NCI-H226 (cell line): ENCODE measurements at regions not wholly inside any gene's neighbourhood (a gene's known extent, or its start where the extent isn't known, plus 50 kb on each side); places are given as distances from the start of the nearest gene placed in this dataset.

Experiments used
- DNase-seq: peaks from one replicate; pipeline ENCODE4 v3.0.0-alpha.2; 2015

GRCh38 chr9:88326936-88327335 lies 61.3 kb upstream of the SPIN1 start:
- DNase-seq: no peak

GRCh38 chr9:88326015-88326414 lies 62.2 kb upstream of the SPIN1 start:
- no peak for DNase-seq

GRCh38 chr9:88322906-88323566 lies 65.2 kb upstream of the SPIN1 start:
- no peak for DNase-seq

- no peak for DNase-seq
Observed at GRCh38 chr9:88321764-88322163, 66.5 kb upstream of the SPIN1 start.

GRCh38 chr9:88320748-88321415 lies 67.4 kb upstream of the SPIN1 start:
- no peak for DNase-seq

- DNase-seq: no peak
Observed at GRCh38 chr9:88319936-88320747, 68.1 kb upstream of the SPIN1 start.

- no peak for DNase-seq
Observed at GRCh38 chr9:88313364-88314220, 74.7 kb upstream of the SPIN1 start.

GRCh38 chr9:88312517-88313103 lies 75.6 kb upstream of the SPIN1 start:
- DNase-seq: no peak

GRCh38 chr9:88312045-88312444 lies 76.2 kb upstream of the SPIN1 start:
- no peak for DNase-seq

GRCh38 chr9:88310310-88310980 lies 77.8 kb upstream of the SPIN1 start:
- no peak for DNase-seq

GRCh38 chr9:88308831-88309560 lies 79.2 kb upstream of the SPIN1 start:
- no peak for DNase-seq

GRCh38 chr9:88307136-88307535 lies 81.1 kb upstream of the SPIN1 start:
- DNase-seq: no peak

GRCh38 chr9:88303721-88304451 lies 84.4 kb upstream of the SPIN1 start:
- no peak for DNase-seq

- DNase-seq: no peak
Observed at GRCh38 chr9:88302579-88303324, 85.5 kb upstream of the SPIN1 start.

- no peak for DNase-seq
Observed at GRCh38 chr9:88300556-88300955, 87.7 kb upstream of the SPIN1 start.

- DNase-seq: no peak
Observed at GRCh38 chr9:88291856-88292255, 96.4 kb upstream of the SPIN1 start.

GRCh38 chr9:88291056-88291455 lies 97.2 kb upstream of the SPIN1 start:
- DNase-seq: no peak

GRCh38 chr9:88289532-88289931 lies 98.7 kb upstream of the SPIN1 start:
- no peak for DNase-seq

- DNase-seq: no peak
Observed at GRCh38 chr9:88287972-88288371, 100.3 kb upstream of the SPIN1 start.
